WTC11 (cell line): ENCODE measurements at regions not wholly inside any gene's neighbourhood (a gene's known extent, or its start where the extent isn't known, plus 50 kb on each side); places are given as distances from the start of the nearest gene placed in this dataset.

ENCODE experiments used
- ATAC-seq: fragments of 200-7000 bp; cut with Tn5 transposase; 2 replicates; pipeline ENCODE4 v1.10.0; 2021; ENCODE audit warnings: mild to moderate bottlenecking, moderate library complexity
- CTCF ChIA-PET: fragments of 300-600 bp; sonication (Branson Sonifier 250); formaldehyde crosslinking; loops from one replicate; lab custom pipeline; 2021; ENCODE audit warnings: antibody characterized with exemption; lab: Charles Lee
- POLR2A ChIA-PET: fragments of 350-600 bp; sonication (Branson Sonifier 250); formaldehyde crosslinking; loops from one replicate; lab custom pipeline; 2021; ENCODE audit warnings: antibody characterized with exemption; lab: Charles Lee
- DNase-seq: peaks from one replicate; pipeline ENCODE4 v3.0.0; 2021; ENCODE audit warnings: low spot score
- H3K27ac Mint-ChIP-seq: 2 replicates; pipeline ENCODE4 v1.8.0; 2021; ENCODE audit warnings: mixed read lengths
- H3K27me3 Mint-ChIP-seq: 2 replicates; pipeline ENCODE4 v1.8.0; 2021; ENCODE audit warnings: low read depth, mild to moderate bottlenecking, moderate library complexity, mixed read lengths
- H3K36me3 Mint-ChIP-seq: 2 replicates; pipeline ENCODE4 v1.8.0; 2021; ENCODE audit warnings: mixed read lengths
- H3K4me1 Mint-ChIP-seq: 2 replicates; pipeline ENCODE4 v1.8.0; 2022; ENCODE audit warnings: mixed read lengths
- H3K4me3 Mint-ChIP-seq: 2 replicates; pipeline ENCODE4 v1.8.0; 2021; ENCODE audit warnings: mild to moderate bottlenecking, moderate library complexity, mixed read lengths
- H3K9me3 Mint-ChIP-seq: 2 replicates; pipeline ENCODE4 v1.8.0; 2021; ENCODE audit warnings: mixed read lengths
- ARID4B ChIP-seq: sonication (generic); formaldehyde crosslinking; IDR thresholded peaks from 2 replicates; pipeline ENCODE4 v1.8.0; 2023; ENCODE audit warnings: missing genetic modification reagents, mild to moderate bottlenecking, borderline replicate concordance
- ATF1 ChIP-seq: sonication (generic); formaldehyde crosslinking; IDR thresholded peaks from 2 replicates; pipeline ENCODE4 v1.8.1; 2023; ENCODE audit warnings: mild to moderate bottlenecking, moderate library complexity, missing genetic modification reagents
- ATF3 ChIP-seq: sonication (generic); formaldehyde crosslinking; conservative IDR thresholded peaks from 2 replicates; pipeline ENCODE4 v1.8.1; 2022; ENCODE audit warnings: mild to moderate bottlenecking, missing genetic modification reagents
- FOXJ3 ChIP-seq: sonication (generic); formaldehyde crosslinking; IDR thresholded peaks from 2 replicates; pipeline ENCODE4 v1.9.0; 2021; ENCODE audit warnings: missing genetic modification reagents, mild to moderate bottlenecking, borderline replicate concordance
- FOXK1 ChIP-seq: sonication (generic); formaldehyde crosslinking; IDR thresholded peaks from 2 replicates; pipeline ENCODE4 v1.8.0; 2022; ENCODE audit warnings: mild to moderate bottlenecking, moderate library complexity, missing genetic modification reagents
- GABPB1 ChIP-seq: sonication (generic); formaldehyde crosslinking; IDR thresholded peaks from 2 replicates; pipeline ENCODE4 v1.8.1; 2023; ENCODE audit warnings: mild to moderate bottlenecking, missing genetic modification reagents
- IRF2 ChIP-seq: sonication (generic); formaldehyde crosslinking; IDR thresholded peaks from 2 replicates; pipeline ENCODE4 v1.8.0; 2022; ENCODE audit warnings: low read depth, missing genetic modification reagents, borderline replicate concordance
- JAZF1 ChIP-seq: fragments of 250-450 bp; sonication (Bioruptor Pico); IDR thresholded peaks from 2 replicates; pipeline ENCODE4 v1.9.0; 2021; ENCODE audit warnings: moderate library complexity, mild to moderate bottlenecking, inconsistent platforms
- MAX ChIP-seq: sonication (generic); formaldehyde crosslinking; IDR thresholded peaks from 2 replicates; pipeline ENCODE4 v1.8.0; 2022; ENCODE audit warnings: mild to moderate bottlenecking, missing genetic modification reagents
- MLX ChIP-seq: sonication (generic); formaldehyde crosslinking; IDR thresholded peaks from 2 replicates; pipeline ENCODE4 v1.8.1; 2023; ENCODE audit warnings: mild to moderate bottlenecking, missing genetic modification reagents, moderate library complexity
- MXD4 ChIP-seq: fragments of 250-450 bp; sonication (Bioruptor Pico); IDR thresholded peaks from 2 replicates; pipeline ENCODE4 v1.8.0; 2021; ENCODE audit warnings: mild to moderate bottlenecking, moderate library complexity, borderline replicate concordance
- NFATC4 ChIP-seq: fragments of 250-450 bp; sonication (Bioruptor Pico); IDR thresholded peaks from 2 replicates; pipeline ENCODE4 v1.9.0; 2021; ENCODE audit warnings: mild to moderate bottlenecking
- NR3C1 ChIP-seq: sonication (generic); formaldehyde crosslinking; conservative IDR thresholded peaks from 2 replicates; pipeline ENCODE4 v1.8.1; 2023; ENCODE audit warnings: low read depth, mild to moderate bottlenecking, missing genetic modification reagents
- PRRX2 ChIP-seq: fragments of 250-450 bp; sonication (Bioruptor Pico); IDR thresholded peaks from 2 replicates; pipeline ENCODE4 v1.8.0; 2021; ENCODE audit warnings: mild to moderate bottlenecking
- RELA ChIP-seq: sonication (generic); formaldehyde crosslinking; IDR thresholded peaks from 2 replicates; pipeline ENCODE4 v1.8.1; 2022; ENCODE audit warnings: missing genetic modification reagents, mild to moderate bottlenecking, borderline replicate concordance
- TEAD1 ChIP-seq: sonication (generic); formaldehyde crosslinking; IDR thresholded peaks from 2 replicates; pipeline ENCODE4 v1.8.0; 2022; ENCODE audit warnings: mild to moderate bottlenecking, missing genetic modification reagents
- TEAD4 ChIP-seq: sonication (generic); formaldehyde crosslinking; IDR thresholded peaks from 2 replicates; pipeline ENCODE4 v1.8.0; 2022; ENCODE audit warnings: mild to moderate bottlenecking, missing genetic modification reagents
- ZNF263 ChIP-seq: sonication (generic); formaldehyde crosslinking; IDR thresholded peaks from 2 replicates; pipeline ENCODE4 v1.8.1; 2022; ENCODE audit warnings: low read depth, mild to moderate bottlenecking, moderate library complexity, missing genetic modification reagents
- ZNF396 ChIP-seq: fragments of 250-450 bp; sonication (Bioruptor Pico); IDR thresholded peaks from 2 replicates; pipeline ENCODE4 v1.8.0; 2021; ENCODE audit warnings: mild to moderate bottlenecking, moderate library complexity, borderline replicate concordance
- ZNF423 ChIP-seq: fragments of 250-450 bp; sonication (Bioruptor Pico); IDR thresholded peaks from 2 replicates; pipeline ENCODE4 v2.1.2; 2022; ENCODE audit warnings: mild to moderate bottlenecking, moderate library complexity
- TF ChIP-seq, protein P1 (sequence below): sonication (generic); formaldehyde crosslinking; IDR thresholded peaks from 2 replicates; pipeline ENCODE4 v1.8.0; 2022; ENCODE audit warnings: mild to moderate bottlenecking, missing genetic modification reagents
- TF ChIP-seq, protein P2 (sequence below): sonication (generic); formaldehyde crosslinking; conservative IDR thresholded peaks from 2 replicates; pipeline ENCODE4 v1.8.1; 2023; ENCODE audit warnings: mild to moderate bottlenecking, low read depth, missing genetic modification reagents, moderate library complexity

DNA sequence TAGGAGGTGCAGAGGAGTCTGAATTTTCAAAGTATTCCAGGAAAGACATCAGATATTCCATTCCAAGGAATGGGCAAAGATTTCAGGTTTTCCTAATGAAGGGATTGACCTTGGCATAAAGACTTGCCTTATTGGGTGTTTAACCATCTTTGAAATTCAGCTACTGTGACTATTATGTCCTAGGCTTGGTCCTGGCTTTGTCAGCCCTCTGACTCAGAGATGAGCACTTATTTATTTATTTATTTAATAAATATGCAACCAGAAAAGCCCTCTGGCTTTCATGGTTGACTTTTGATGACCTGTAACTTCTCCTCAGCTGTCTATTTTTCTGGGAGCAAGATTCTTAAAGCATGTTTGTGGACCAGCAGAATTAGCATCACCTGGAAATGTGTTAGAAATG is 455.1 kb downstream of the KIF2B start:
- Mint-ChIP-seq H3K27ac (no peak overlapping the region), H3K4me3 (no peak overlapping the region), H3K27me3 (no peaks in the 10 kb centered on the region), H3K9me3 (peaks cover 67% of the 10 kb centered on the region), H3K4me1 (peaks cover 17% of the 10 kb centered on the region), H3K36me3 (peaks cover 33% of the 10 kb centered on the region)
- TF ChIP-seq ATF1 (CRISPR knock-in tag) (no peak), ZNF263 (CRISPR knock-in tag) (no peak), MAX (CRISPR knock-in tag) (no peak), TEAD1 (no peak), ATF3 (CRISPR knock-in tag) (no peak), NFATC4 (CRISPR knock-in tag) (no peak), MXD4 (CRISPR knock-in tag) (no peak), FOXK1 (CRISPR knock-in tag) (no peak), TEAD4 (CRISPR knock-in tag) (no peak), ZNF396 (CRISPR knock-in tag) (no peak), MLX (no peak), ARID4B (CRISPR knock-in tag) (no peak)
- TF ChIP-seq, protein P1, sequence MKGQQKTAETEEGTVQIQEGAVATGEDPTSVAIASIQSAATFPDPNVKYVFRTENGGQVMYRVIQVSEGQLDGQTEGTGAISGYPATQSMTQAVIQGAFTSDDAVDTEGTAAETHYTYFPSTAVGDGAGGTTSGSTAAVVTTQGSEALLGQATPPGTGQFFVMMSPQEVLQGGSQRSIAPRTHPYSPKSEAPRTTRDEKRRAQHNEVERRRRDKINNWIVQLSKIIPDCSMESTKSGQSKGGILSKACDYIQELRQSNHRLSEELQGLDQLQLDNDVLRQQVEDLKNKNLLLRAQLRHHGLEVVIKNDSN: no peak
- TF ChIP-seq, protein P2, sequence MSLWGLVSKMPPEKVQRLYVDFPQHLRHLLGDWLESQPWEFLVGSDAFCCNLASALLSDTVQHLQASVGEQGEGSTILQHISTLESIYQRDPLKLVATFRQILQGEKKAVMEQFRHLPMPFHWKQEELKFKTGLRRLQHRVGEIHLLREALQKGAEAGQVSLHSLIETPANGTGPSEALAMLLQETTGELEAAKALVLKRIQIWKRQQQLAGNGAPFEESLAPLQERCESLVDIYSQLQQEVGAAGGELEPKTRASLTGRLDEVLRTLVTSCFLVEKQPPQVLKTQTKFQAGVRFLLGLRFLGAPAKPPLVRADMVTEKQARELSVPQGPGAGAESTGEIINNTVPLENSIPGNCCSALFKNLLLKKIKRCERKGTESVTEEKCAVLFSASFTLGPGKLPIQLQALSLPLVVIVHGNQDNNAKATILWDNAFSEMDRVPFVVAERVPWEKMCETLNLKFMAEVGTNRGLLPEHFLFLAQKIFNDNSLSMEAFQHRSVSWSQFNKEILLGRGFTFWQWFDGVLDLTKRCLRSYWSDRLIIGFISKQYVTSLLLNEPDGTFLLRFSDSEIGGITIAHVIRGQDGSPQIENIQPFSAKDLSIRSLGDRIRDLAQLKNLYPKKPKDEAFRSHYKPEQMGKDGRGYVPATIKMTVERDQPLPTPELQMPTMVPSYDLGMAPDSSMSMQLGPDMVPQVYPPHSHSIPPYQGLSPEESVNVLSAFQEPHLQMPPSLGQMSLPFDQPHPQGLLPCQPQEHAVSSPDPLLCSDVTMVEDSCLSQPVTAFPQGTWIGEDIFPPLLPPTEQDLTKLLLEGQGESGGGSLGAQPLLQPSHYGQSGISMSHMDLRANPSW (CRISPR knock-in tag): no peak
- CTCF ChIA-PET: no interaction called here
- POLR2A ChIA-PET: no interaction called here
- ATAC-seq: no peak
- no peak for DNase-seq

DNA sequence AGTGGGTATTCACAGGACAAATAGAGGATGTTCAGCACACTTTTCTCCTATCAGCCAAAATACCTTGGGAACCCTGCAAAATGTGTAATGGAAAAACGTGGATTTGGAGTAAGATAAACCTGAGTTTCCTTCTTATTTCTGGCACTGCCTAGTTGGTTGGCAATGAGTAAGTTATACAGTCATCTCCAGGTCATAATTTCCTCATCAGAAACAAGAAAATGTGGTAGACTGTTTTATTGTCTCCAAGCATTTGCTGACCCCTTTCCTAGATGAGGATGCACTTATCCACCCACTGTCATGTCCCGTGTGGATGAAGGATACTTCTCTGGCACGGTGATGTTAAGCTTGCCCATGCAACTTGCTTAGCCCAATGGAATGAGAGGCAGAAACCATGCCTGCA is 458.0 kb downstream of the KIF2B start:
- Mint-ChIP-seq H3K9me3 (peaks cover 76% of the 10 kb centered on the region), H3K4me3 (no peak overlapping the region), H3K27ac (no peak overlapping the region), H3K4me1 (peaks cover 10% of the 10 kb centered on the region), H3K27me3 (no peaks in the 10 kb centered on the region; the same call in 1 of the 2 replicates), H3K36me3 (peaks cover 35% of the 10 kb centered on the region)
- DNase-seq (no peak), ATAC-seq (no peak)
- TF ChIP-seq IRF2 (CRISPR knock-in tag) (no peak), RELA (CRISPR knock-in tag) (no peak), TEAD4 (CRISPR knock-in tag) (no peak), GABPB1 (no peak), ZNF423 (CRISPR knock-in tag) (no peak), FOXJ3 (CRISPR knock-in tag) (no peak), NR3C1 (CRISPR knock-in tag) (no peak), PRRX2 (CRISPR knock-in tag) (no peak), JAZF1 (CRISPR knock-in tag) (no peak)
- TF ChIP-seq, protein P1: no peak
- CTCF ChIA-PET: interaction anchor here (0.5 kb wide), 1 partner anchor 89 kb away, joined by 3 read pairs; no protein-coding TSS in a partner anchor
- POLR2A ChIA-PET: no interaction called here
